H1 (cell line): ENCODE measurements at regions not wholly inside any gene's neighbourhood (a gene's known extent, or its start where the extent isn't known, plus 50 kb on each side); places are given as distances from the start of the nearest gene placed in this dataset.

Source experiments
- CTCF ChIA-PET: fragments of 300-600 bp; sonication (Branson Sonifier 250); formaldehyde crosslinking; loops from one replicate; lab custom pipeline; 2021; ENCODE audit not compliant: partially characterized antibody; lab: Charles Lee
- POLR2A ChIA-PET: fragments of 300-600 bp; sonication (Branson Sonifier 250); formaldehyde crosslinking; loops from one replicate; lab custom pipeline; 2021; ENCODE audit warnings: inconsistent platforms; ENCODE audit not compliant: partially characterized antibody; lab: Charles Lee
- DNase-seq, 2 experiments: peaks; one replicate each; pipeline versions ENCODE4 v3.0.0 to v3.0.0-alpha.2; 2010 to 2022; ENCODE audit warnings: low spot score in 2 of 2, low read depth in 1 of 2, mixed read lengths in 1 of 2
- FAIRE-seq: peaks from 2 replicates; lab custom pipeline; 2011; peaks lifted over from hg19 to GRCh38; lab: Jason Lieb, UNC
- H2AFZ ChIP-seq: 2 replicates; pipeline ENCODE4 v1.8.1; 2012; ENCODE audit warnings: low read length, inconsistent platforms
- H2AK5ac ChIP-seq: 2 replicates; pipeline ENCODE4 v1.6.1; 2013; ENCODE audit warnings: low read depth, low read length
- H2BK120ac ChIP-seq: replicated peaks from 2 replicates; pipeline ENCODE3; 2013; ENCODE audit warnings: low read depth, low read length, inconsistent platforms
- H2BK12ac ChIP-seq: 2 replicates; pipeline ENCODE4 v1.6.1; 2013; ENCODE audit warnings: low read depth, low read length
- H2BK15ac ChIP-seq: 2 replicates; pipeline ENCODE4 v1.6.1; 2013; ENCODE audit warnings: low read length
- H2BK20ac ChIP-seq: 2 replicates; pipeline ENCODE4 v1.6.1; 2013; ENCODE audit warnings: low read length
- H2BK5ac ChIP-seq: 2 replicates; pipeline ENCODE4 v1.6.1; 2013; ENCODE audit warnings: low read depth, low read length
- H3K14ac ChIP-seq: 2 replicates; pipeline ENCODE4 v1.6.1; 2013; ENCODE audit warnings: inconsistent platforms; ENCODE audit not compliant: insufficient read length
- H3K18ac ChIP-seq: 2 replicates; pipeline ENCODE4 v1.6.1; 2013; ENCODE audit warnings: low read length; ENCODE audit errors: extremely low read depth
- H3K23ac ChIP-seq: 2 replicates; pipeline ENCODE4 v1.6.1; 2013; ENCODE audit warnings: inconsistent platforms; ENCODE audit not compliant: insufficient read length
- H3K23me2 ChIP-seq: 2 replicates; pipeline ENCODE4 v1.6.1; 2013; ENCODE audit warnings: low read depth, low read length
- H3K27ac ChIP-seq: 2 replicates; pipeline ENCODE4 v1.6.1; 2011; ENCODE audit warnings: low read depth, low read length, inconsistent platforms
- H3K27me3 ChIP-seq, 4 experiments: replicated peaks in 1 of 4; 1 replicate in 1 of 4; 2 replicates in 3 of 4; pipeline versions ENCODE4 v1.6.1 to v1.8.1; 2011 to 2013; ENCODE audit warnings: low read length in 3 of 4, mild to moderate bottlenecking in 3 of 4, inconsistent platforms in 2 of 4, mixed read lengths in 2 of 4, moderate library complexity in 1 of 4; ENCODE audit not compliant: control insufficient read depth in 3 of 4, insufficient read depth in 3 of 4; ENCODE audit errors: extremely low read depth in 1 of 4
- H3K36me3 ChIP-seq, 4 experiments: 2 replicates each; pipeline versions ENCODE4 v1.6.1 to v1.8.1; 2011 to 2013; ENCODE audit warnings: mild to moderate bottlenecking in 4 of 4, low read length in 3 of 4, moderate library complexity in 2 of 4, control low read depth in 1 of 4, inconsistent platforms in 1 of 4; ENCODE audit not compliant: insufficient read depth in 4 of 4, control insufficient read depth in 2 of 4
- H3K4ac ChIP-seq: replicated peaks from 2 replicates; pipeline ENCODE3; 2013; ENCODE audit warnings: low read length, low read depth, mixed read lengths, inconsistent platforms; ENCODE audit not compliant: insufficient read length
- H3K4me1 ChIP-seq, 4 experiments: replicated peaks in 1 of 4; 1 replicate in 1 of 4; 2 replicates in 3 of 4; pipeline versions ENCODE4 v1.6.1 to v1.8.1; 2011 to 2013; ENCODE audit warnings: low read length in 3 of 4, inconsistent platforms in 2 of 4, mixed read lengths in 1 of 4; ENCODE audit not compliant: insufficient read depth in 4 of 4, control insufficient read depth in 3 of 4
- H3K4me2 ChIP-seq, 2 experiments: 2 replicates each; pipeline versions ENCODE4 v1.6.1 to v1.8.1; 2011 to 2013; ENCODE audit warnings: low read depth in 2 of 2, low read length in 2 of 2, control low read depth in 1 of 2, inconsistent platforms in 1 of 2, mild to moderate bottlenecking in 1 of 2; ENCODE audit not compliant: insufficient read depth in 1 of 2
- H3K4me3 ChIP-seq, 4 experiments: fragments of 200-600, 300-600 bp in 1 of 4; sonication (generic), shearing (Covaris generic), sonication (Bioruptor Twin) in 1 of 4; 2 replicates each; pipeline versions ENCODE4 v1.5.1 to v1.8.1; 2011 to 2016; ENCODE audit warnings: low read length in 4 of 4, low read depth in 3 of 4, control low read depth in 2 of 4, inconsistent platforms in 2 of 4, mild to moderate bottlenecking in 2 of 4, mixed read lengths in 1 of 4, moderate library complexity in 1 of 4; ENCODE audit not compliant: insufficient read depth in 2 of 4; ENCODE audit errors: extremely low read depth in 1 of 4
- H3K56ac ChIP-seq: replicated peaks from 2 replicates; pipeline ENCODE3; 2013; ENCODE audit warnings: low read depth, mild to moderate bottlenecking, mixed read lengths, low read length, inconsistent platforms; ENCODE audit not compliant: insufficient read length
- H3K79me1 ChIP-seq: 2 replicates; pipeline ENCODE4 v1.6.1; 2013; ENCODE audit warnings: low read depth, low read length, control low read depth
- H3K79me2 ChIP-seq, 2 experiments: 2 replicates each; pipeline versions ENCODE4 v1.6.1 to v1.8.1; 2012 to 2013; ENCODE audit warnings: low read length in 2 of 2, mild to moderate bottlenecking in 2 of 2, inconsistent platforms in 1 of 2; ENCODE audit not compliant: insufficient read depth in 2 of 2, control insufficient read depth in 1 of 2
- H3K9ac ChIP-seq, 4 experiments: replicated peaks in 1 of 4; 1 replicate in 1 of 4; 2 replicates in 3 of 4; pipeline versions ENCODE4 v1.6.1 to v1.8.1; 2011 to 2013; ENCODE audit warnings: low read depth in 3 of 4, low read length in 3 of 4, control low read depth in 2 of 4, mild to moderate bottlenecking in 2 of 4, moderate library complexity in 2 of 4, inconsistent platforms in 1 of 4; ENCODE audit errors: extremely low read depth in 1 of 4
- H3K9me3 ChIP-seq, 2 experiments: 2 replicates each; pipeline versions ENCODE4 v1.6.1 to v1.8.1; 2012 to 2013; ENCODE audit warnings: mild to moderate bottlenecking in 2 of 2, moderate library complexity in 2 of 2, control low read depth in 1 of 2, inconsistent platforms in 1 of 2, low read depth in 1 of 2, low read length in 1 of 2, mixed read lengths in 1 of 2; ENCODE audit not compliant: insufficient read depth in 2 of 2
- H4K20me1 ChIP-seq, 2 experiments: replicated peaks in 1 of 2; 2 replicates each; pipeline versions ENCODE3 to v1.8.1; 2011 to 2013; ENCODE audit warnings: inconsistent platforms in 2 of 2, low read length in 2 of 2, mild to moderate bottlenecking in 1 of 2; ENCODE audit not compliant: insufficient read depth in 2 of 2, control insufficient read depth in 1 of 2
- H4K5ac ChIP-seq: 2 replicates; pipeline ENCODE4 v1.6.1; 2013; ENCODE audit warnings: low read length, low read depth, mixed read lengths, inconsistent platforms; ENCODE audit not compliant: insufficient read length
- H4K8ac ChIP-seq: 2 replicates; pipeline ENCODE4 v1.8.0; 2013; ENCODE audit warnings: mild to moderate bottlenecking, moderate library complexity, low read length, inconsistent platforms; ENCODE audit not compliant: insufficient read depth; ENCODE audit errors: extremely low read depth
- H4K91ac ChIP-seq: replicated peaks from 2 replicates; pipeline ENCODE3; 2013; ENCODE audit warnings: low read length, mixed read lengths, inconsistent platforms; ENCODE audit not compliant: insufficient read length
- CEBPB ChIP-seq: IDR thresholded peaks from 2 replicates; pipeline ENCODE4 v1.6.1; 2012; ENCODE audit warnings: low read depth, low read length
- CREB1 ChIP-seq: IDR thresholded peaks from 2 replicates; pipeline ENCODE4 v1.6.1; 2012; ENCODE audit warnings: inconsistent platforms
- E2F6 ChIP-seq: IDR thresholded peaks from 2 replicates; pipeline ENCODE4 v1.6.1; 2012; ENCODE audit warnings: inconsistent platforms
- JUND ChIP-seq: IDR thresholded peaks from 2 replicates; pipeline ENCODE4 v1.6.1; 2011; ENCODE audit warnings: mild to moderate bottlenecking, improper control_type of control experiment, low read length
- POU5F1 ChIP-seq: IDR thresholded peaks from 2 replicates; pipeline ENCODE4 v1.6.1; 2011; ENCODE audit warnings: low read depth, mild to moderate bottlenecking, low read length, moderate library complexity
- SRF ChIP-seq: IDR thresholded peaks from 2 replicates; pipeline ENCODE4 v1.6.1; 2011; ENCODE audit warnings: mild to moderate bottlenecking, low read depth, low read length, moderate library complexity
- TAF1 ChIP-seq: IDR thresholded peaks from 2 replicates; pipeline ENCODE4 v1.6.1; 2011; ENCODE audit warnings: mild to moderate bottlenecking, low read depth, low read length
- WGBS, 2 experiments: shearing (Covaris generic) in 1 of 2; methylation state at CpG; one replicate each; pipeline versions ENCODE4 v1.1.6 to v1.1.7; 2013 to 2015; ENCODE audit warnings: low lambda C conversion rate in 2 of 2, mixed read lengths in 2 of 2, inconsistent platforms in 1 of 2, low coverage in 1 of 2, missing lambda C conversion rate in 1 of 2; ENCODE audit not compliant: insufficient replicate concordance in 2 of 2, insufficient coverage in 1 of 2, insufficient read length in 1 of 2; ENCODE audit errors: extremely low coverage in 1 of 2, missing lambda C conversion rate in 1 of 2; 5-methylcytosine and 5-hydroxymethylcytosine counted together

GRCh38 chr14:97443412-97443811 is 646.2 kb downstream of the VRK1 start:
- H2BK20ac ChIP-seq = no peak overlapping the region
- no peak overlapping the region for H3K18ac ChIP-seq
- H3K4me3 ChIP-seq = no peak overlapping the region
- H3K56ac ChIP-seq = no peak overlapping the region
- ChIA-PET POLR2A (no interaction called here), CTCF (interaction anchor here (0.8 kb wide), 1 partner anchor 9 kb away, joined by 3 read pairs; no protein-coding TSS in a partner anchor)
- H3K4me1 ChIP-seq = no peaks in the 10 kb centered on the region
- no peak overlapping the region for H3K9ac ChIP-seq
- H3K79me1 ChIP-seq = no peaks in the 10 kb centered on the region
- no peak overlapping the region for H2BK12ac ChIP-seq
- H3K79me2 ChIP-seq = no peaks in the 10 kb centered on the region
- H2BK5ac ChIP-seq = no peak overlapping the region
- no peak overlapping the region for H3K14ac ChIP-seq
- no peak overlapping the region for H3K27ac ChIP-seq
- H4K8ac ChIP-seq = no peak overlapping the region
- H4K20me1 ChIP-seq = no peaks in the 10 kb centered on the region
- no peak overlapping the region for H2BK120ac ChIP-seq
- H2BK15ac ChIP-seq = no peak overlapping the region
- no peak overlapping the region for H4K5ac ChIP-seq
- no peak overlapping the region for H3K4ac ChIP-seq
- FAIRE-seq = no peak
- H3K36me3 ChIP-seq = no peaks in the 10 kb centered on the region
- no peaks in the 10 kb centered on the region; a peak in 1 of 7 replicates for H3K27me3 ChIP-seq
- no peak overlapping the region for H4K91ac ChIP-seq
- no peak overlapping the region for H3K4me2 ChIP-seq
- no peak overlapping the region for H3K23ac ChIP-seq
- no peaks in the 10 kb centered on the region for H3K23me2 ChIP-seq
- H2AFZ ChIP-seq = no peak overlapping the region
- DNase-seq = no peak
- no peaks in the 10 kb centered on the region for H3K9me3 ChIP-seq
- H2AK5ac ChIP-seq = no peak overlapping the region
- 95% methylated on average over 3 of the region's 3 CpGs; no CpG with 5 or more reads in 1 of the 2 experiments for WGBS, 2 experiments
- no peak for TF ChIP-seq TAF1
- no peak for TF ChIP-seq E2F6
- no peak for TF ChIP-seq JUND
- no peak for TF ChIP-seq CREB1
- TF ChIP-seq CEBPB = no peak
- TF ChIP-seq SRF = no peak
- TF ChIP-seq POU5F1 = no peak
